ENCODE measurements at regions not wholly inside any gene's neighbourhood (a gene's known extent, or its start where the extent isn't known, plus 50 kb on each side); places are given as distances from the start of the nearest gene placed in this dataset.

DNA sequence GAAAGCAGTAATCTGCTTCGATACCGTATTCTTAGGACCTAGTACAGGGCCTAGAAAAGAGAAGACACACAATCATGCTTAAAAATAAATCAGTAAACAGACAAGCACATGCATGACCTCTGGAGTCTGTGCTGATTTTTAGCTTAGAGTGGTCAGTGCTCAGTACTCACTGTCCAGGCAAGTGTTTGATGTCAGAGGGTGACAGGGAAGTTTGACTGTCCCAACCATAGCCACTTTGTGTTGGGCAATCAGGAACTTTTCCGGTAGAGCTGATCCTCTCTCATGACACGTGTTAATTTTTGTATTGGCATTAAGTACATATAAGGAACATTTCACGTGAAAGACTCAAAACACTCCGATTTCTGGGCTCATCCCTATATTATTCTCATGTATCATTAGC lies 464.7 kb upstream of the KLF4 start:
- ChIA-PET CTCF (no interaction called here), POLR2A (no interaction called here)
- Histone ChIP-seq H3K4me3 (ENCODE audit: low read depth, low read length) (no peak overlapping the region), H3K27ac (ENCODE audit: extremely low read depth, low read depth, low read length) (no peak overlapping the region), H3K9me3 (ENCODE audit: control insufficient read depth, insufficient read depth, low read depth, low read length) (no peaks in the 10 kb centered on the region), H3K36me3 (ENCODE audit: control insufficient read depth in 2 of 2, insufficient read depth in 1 of 2, low read length in 2 of 2) (no peaks in the 10 kb centered on the region), H3K4me1 (ENCODE audit: control insufficient read depth, insufficient read depth, low read length) (no peaks in the 10 kb centered on the region)
- no peak for TF ChIP-seq ZNF670 (tag by site-specific recombination; IDR thresholded peaks at IDR 0.05; ENCODE audit: low read depth)
- no peak for TF ChIP-seq KLF16 (tag by site-specific recombination; IDR thresholded peaks at IDR 0.05)
- TF ChIP-seq, protein P1, sequence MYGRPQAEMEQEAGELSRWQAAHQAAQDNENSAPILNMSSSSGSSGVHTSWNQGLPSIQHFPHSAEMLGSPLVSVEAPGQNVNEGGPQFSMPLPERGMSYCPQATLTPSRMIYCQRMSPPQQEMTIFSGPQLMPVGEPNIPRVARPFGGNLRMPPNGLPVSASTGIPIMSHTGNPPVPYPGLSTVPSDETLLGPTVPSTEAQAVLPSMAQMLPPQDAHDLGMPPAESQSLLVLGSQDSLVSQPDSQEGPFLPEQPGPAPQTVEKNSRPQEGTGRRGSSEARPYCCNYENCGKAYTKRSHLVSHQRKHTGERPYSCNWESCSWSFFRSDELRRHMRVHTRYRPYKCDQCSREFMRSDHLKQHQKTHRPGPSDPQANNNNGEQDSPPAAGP (tag by site-specific recombination; IDR thresholded peaks at IDR 0.05), result no peak
- no peak for TF ChIP-seq ZNF626 (tag by site-specific recombination; IDR thresholded peaks at IDR 0.05)

DNA sequence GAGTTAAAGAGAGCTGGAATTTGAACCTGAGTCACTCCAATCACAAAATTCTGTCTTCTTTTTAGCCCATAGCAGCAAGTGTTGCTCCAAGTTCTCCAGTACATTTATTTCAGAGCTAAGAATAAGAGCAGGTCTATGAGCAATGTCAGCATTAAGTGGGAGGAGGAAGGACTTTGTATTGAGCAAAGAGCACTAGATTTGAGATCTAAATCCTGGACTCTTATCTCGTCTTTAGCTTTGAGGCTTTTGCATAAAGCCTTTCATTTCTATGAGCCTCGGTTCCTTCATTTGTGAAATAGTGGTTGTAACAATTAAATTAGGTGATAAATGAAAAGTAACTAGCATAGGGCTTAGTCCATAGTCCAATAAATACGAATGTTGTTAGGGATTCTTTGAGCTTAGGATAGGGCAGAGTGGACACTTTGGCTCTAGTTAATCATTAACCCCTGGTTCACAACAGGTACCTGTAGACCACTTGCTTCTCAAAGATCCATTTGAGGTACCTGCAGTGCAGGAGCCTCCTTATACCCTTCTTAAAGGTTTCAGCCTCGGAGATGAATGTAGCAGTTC lies 464.1 kb upstream of the KLF4 start:
- H3K4me3 ChIP-seq (ENCODE audit: low read depth, low read length), result no peak overlapping the region
- H3K36me3 ChIP-seq (ENCODE audit: control insufficient read depth in 2 of 2, insufficient read depth in 1 of 2, low read length in 2 of 2), result no peaks in the 10 kb centered on the region
- H3K9me3 ChIP-seq (ENCODE audit: control insufficient read depth, insufficient read depth, low read depth, low read length), result no peaks in the 10 kb centered on the region
- no peaks in the 10 kb centered on the region for H3K4me1 ChIP-seq (ENCODE audit: control insufficient read depth, insufficient read depth, low read length)
- ChIA-PET POLR2A (no interaction called here), CTCF (no interaction called here)
- TF ChIP-seq, protein P2, sequence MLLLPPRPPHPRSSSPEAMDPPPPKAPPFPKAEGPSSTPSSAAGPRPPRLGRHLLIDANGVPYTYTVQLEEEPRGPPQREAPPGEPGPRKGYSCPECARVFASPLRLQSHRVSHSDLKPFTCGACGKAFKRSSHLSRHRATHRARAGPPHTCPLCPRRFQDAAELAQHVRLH (tag by site-specific recombination; IDR thresholded peaks at IDR 0.05), result no peak
- TF ChIP-seq ZNF624 (tag by site-specific recombination; IDR thresholded peaks at IDR 0.05), result no peak
- TF ChIP-seq ZSCAN4 (tag by site-specific recombination; IDR thresholded peaks at IDR 0.05), result no peak
- TF ChIP-seq ZBTB49 (tag by site-specific recombination; IDR thresholded peaks at IDR 0.05; ENCODE audit: low read depth), result no peak
- H3K27ac ChIP-seq (ENCODE audit: extremely low read depth, low read depth, low read length), result no peak overlapping the region

DNA sequence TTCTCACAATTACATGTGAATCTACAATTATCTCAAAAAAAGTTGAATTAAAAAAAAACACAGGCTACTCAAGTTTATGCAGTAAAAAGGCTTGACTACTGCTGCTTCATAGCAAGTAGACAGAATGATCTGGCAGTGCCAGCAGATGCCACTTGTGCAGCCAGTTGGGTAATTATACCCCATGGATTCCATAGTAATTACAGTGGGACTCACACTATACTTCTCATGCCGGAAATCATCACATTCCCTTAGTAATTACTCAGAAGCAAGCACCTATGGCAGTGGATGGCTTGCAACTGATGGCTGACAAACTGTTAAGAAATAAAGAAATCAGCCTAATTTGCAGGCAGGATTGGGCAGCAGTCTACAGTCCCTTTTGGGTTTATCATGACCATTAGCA lies 463.2 kb upstream of the KLF4 start:
- POLR2A ChIA-PET, result no interaction called here
- no peak for TF ChIP-seq RBAK (tag by site-specific recombination; IDR thresholded peaks at IDR 0.05)
- Histone ChIP-seq H3K4me1 (ENCODE audit: control insufficient read depth, insufficient read depth, low read length) (no peaks in the 10 kb centered on the region), H3K4me3 (ENCODE audit: low read depth, low read length) (no peak overlapping the region), H3K36me3 (ENCODE audit: control insufficient read depth in 2 of 2, insufficient read depth in 1 of 2, low read length in 2 of 2) (no peaks in the 10 kb centered on the region), H3K27ac (ENCODE audit: extremely low read depth, low read depth, low read length) (no peak overlapping the region), H3K9me3 (ENCODE audit: control insufficient read depth, insufficient read depth, low read depth, low read length) (no peaks in the 10 kb centered on the region)
- CTCF ChIA-PET, result no interaction called here

DNA sequence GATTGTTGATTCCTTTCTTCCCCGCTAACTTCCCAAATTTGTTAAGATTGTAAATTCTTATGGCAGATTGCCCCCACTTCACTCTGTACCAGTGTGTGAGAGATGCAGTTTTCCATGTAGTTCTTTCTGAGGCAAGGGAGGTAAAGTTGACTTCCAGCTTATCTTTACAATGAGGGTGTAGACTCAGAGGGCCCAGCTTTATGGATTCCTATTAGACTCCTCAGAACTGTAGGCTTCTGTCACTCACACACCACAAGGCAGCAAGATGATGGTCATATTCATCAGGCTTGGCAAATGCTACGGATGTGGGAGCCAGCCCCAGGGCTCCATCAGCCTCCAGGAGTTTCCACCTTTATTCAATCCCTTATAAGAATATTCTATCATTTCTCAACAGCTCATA lies 461.9 kb upstream of the KLF4 start:
- POLR2A ChIA-PET, result no interaction called here
- Histone ChIP-seq H3K27ac (ENCODE audit: extremely low read depth, low read depth, low read length) (no peak overlapping the region), H3K4me3 (ENCODE audit: low read depth, low read length) (no peak overlapping the region), H3K4me1 (ENCODE audit: control insufficient read depth, insufficient read depth, low read length) (no peaks in the 10 kb centered on the region), H3K9me3 (ENCODE audit: control insufficient read depth, insufficient read depth, low read depth, low read length) (no peaks in the 10 kb centered on the region), H3K36me3 (ENCODE audit: control insufficient read depth in 2 of 2, insufficient read depth in 1 of 2, low read length in 2 of 2) (no peaks in the 10 kb centered on the region)
- TF ChIP-seq ZNF776 (tag by site-specific recombination; IDR thresholded peaks at IDR 0.05; ENCODE audit: borderline replicate concordance) (no peak), FEZF1 (tag by site-specific recombination; IDR thresholded peaks at IDR 0.05) (no peak), REPIN1 (tag by site-specific recombination; IDR thresholded peaks at IDR 0.05; ENCODE audit: low read depth) (no peak), ZNF837 (tag by site-specific recombination; IDR thresholded peaks at IDR 0.05) (no peak), KLF10 (tag by site-specific recombination; IDR thresholded peaks at IDR 0.05) (no peak)
- CTCF ChIA-PET, result interaction anchor here (0.6 kb wide), 1 partner anchor 372 kb away, joined by 3 read pairs; no protein-coding TSS in a partner anchor
